Panc1 (cell line): ENCODE measurements at regions not wholly inside any gene's neighbourhood (a gene's known extent, or its start where the extent isn't known, plus 50 kb on each side); places are given as distances from the start of the nearest gene placed in this dataset.

Experiments used
- ATAC-seq: fragments of 200-7000 bp; cut with Tn5 transposase; 2 replicates; pipeline ENCODE4 v1.9.1; 2020; ENCODE audit warnings: mild to moderate bottlenecking, moderate library complexity
- BruUV-seq: library from RNA; stranded (reverse); fragments of 400-500 nt; replicated peaks from 2 replicates; lab custom pipeline; 2021; lab: Mats Ljungman, UMichigan
- CTCF ChIA-PET: fragments of 300-600 bp; sonication (Branson Sonifier 250); formaldehyde crosslinking; loops from one replicate; lab custom pipeline; 2022; ENCODE audit warnings: antibody characterized with exemption; lab: Charles Lee
- POLR2A ChIA-PET: fragments of 300-600 bp; sonication (Branson Sonifier 250); formaldehyde crosslinking; loops from one replicate; lab custom pipeline; 2022; ENCODE audit warnings: antibody characterized with exemption; lab: Charles Lee
- DNase-seq: peaks from one replicate; pipeline ENCODE4 v3.0.0-alpha.2; 2010; ENCODE audit warnings: low read depth, low spot score
- H3K27ac ChIP-seq: 2 replicates; pipeline ENCODE4 v1.5.1; 2011; ENCODE audit warnings: mild to moderate bottlenecking, low read length, inconsistent platforms
- H3K27me3 ChIP-seq: fragments of 200-500 bp; sonication (Bioruptor generic); 2 replicates; pipeline ENCODE4 v1.6.0; 2014; ENCODE audit warnings: low read length, inconsistent platforms; ENCODE audit not compliant: control insufficient read depth, insufficient read depth
- H3K36me3 ChIP-seq: fragments of 200-500 bp; sonication (Bioruptor generic); 2 replicates; pipeline ENCODE4 v1.5.1; 2014; ENCODE audit warnings: inconsistent platforms, mild to moderate bottlenecking, low read length, moderate library complexity; ENCODE audit not compliant: control insufficient read depth, insufficient read depth
- H3K4me1 ChIP-seq: 2 replicates; pipeline ENCODE4 v1.5.1; 2011; ENCODE audit warnings: inconsistent platforms, mild to moderate bottlenecking, low read length, moderate library complexity; ENCODE audit not compliant: control insufficient read depth, insufficient read depth
- H3K4me3 ChIP-seq, 2 experiments: 2 replicates each; pipeline ENCODE4 v1.5.1; 2011 to 2012; ENCODE audit warnings: low read depth in 2 of 2, low read length in 2 of 2, mild to moderate bottlenecking in 2 of 2, inconsistent platforms in 1 of 2, moderate library complexity in 1 of 2
- H3K9me3 ChIP-seq: fragments of 200-500 bp; sonication (Bioruptor generic); 2 replicates; pipeline ENCODE4 v1.5.1; 2014; ENCODE audit warnings: low read depth, mild to moderate bottlenecking, inconsistent platforms, low read length, moderate library complexity; ENCODE audit not compliant: control insufficient read depth, insufficient read depth
- POLR2AphosphoS5 ChIP-seq: IDR thresholded peaks from 2 replicates; pipeline ENCODE4 v1.6.1; 2012; ENCODE audit warnings: mild to moderate bottlenecking, low read depth, low read length, moderate library complexity
- SIN3A ChIP-seq: IDR thresholded peaks from 2 replicates; pipeline ENCODE4 v1.6.1; 2012; ENCODE audit warnings: low read depth, mild to moderate bottlenecking, low read length, moderate library complexity, borderline replicate concordance; ENCODE audit not compliant: insufficient read depth
- TCF7L2 ChIP-seq: IDR thresholded peaks from 2 replicates; pipeline ENCODE4 v1.6.1; 2011; ENCODE audit warnings: mild to moderate bottlenecking, low read depth, low read length, inconsistent platforms
- in situ Hi-C: cut with HindIII; loops from 2 replicates; pipeline ENCODE4 v1.10.0; 2016; ENCODE audit warnings: low sequenced_read_pairs, low pct_unique_long_range_greater_than_20kb
- intact Hi-C: fragments of 100-400 bp; cut with micrococcal nuclease; formaldehyde crosslinking; loops from one replicate; pipeline ENCODE4 v1.10.0; 2022; ENCODE audit not compliant: unreplicated experiment
- TF ChIP-seq, protein P1 (sequence below): fragments of 450-650 bp; IDR thresholded peaks from 2 replicates; pipeline ENCODE4 v1.5.1; 2017; ENCODE audit warnings: mild to moderate bottlenecking
- TF ChIP-seq, protein P2 (sequence below), 2 experiments: IDR thresholded peaks; 2 replicates each; pipeline ENCODE4 v1.6.1; 2011 to 2012; ENCODE audit warnings: low read depth in 2 of 2, control low read depth in 1 of 2, low read length in 1 of 2, mild to moderate bottlenecking in 1 of 2, moderate library complexity in 1 of 2; ENCODE audit not compliant: insufficient read depth in 1 of 2

DNA sequence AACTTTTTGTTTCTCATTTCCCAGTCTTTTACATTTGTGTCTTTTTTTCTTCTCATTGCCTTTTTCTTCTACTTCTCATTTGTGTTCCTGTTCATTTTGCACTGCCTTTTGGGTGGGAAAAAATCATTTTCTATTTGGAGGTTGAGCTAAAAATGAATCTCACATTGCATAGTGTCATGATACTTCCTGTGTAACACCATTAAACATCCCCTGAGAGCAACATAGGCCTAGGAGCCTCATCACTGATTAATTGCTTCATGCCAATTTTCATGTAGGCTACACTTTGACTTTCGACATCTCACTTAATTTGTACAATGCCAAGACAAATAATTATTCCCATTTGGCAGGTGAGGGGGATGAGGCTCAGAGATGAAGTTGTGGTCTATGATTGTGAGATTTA is 279.2 kb downstream of the EDEM1 start:
- no TSS peak for BruUV-seq
- Histone ChIP-seq H3K4me1 (no peaks in the 10 kb centered on the region), H3K4me3 (no peak overlapping the region), H3K27me3 (no peaks in the 10 kb centered on the region), H3K27ac (no peak overlapping the region), H3K36me3 (no peaks in the 10 kb centered on the region), H3K9me3 (no peaks in the 10 kb centered on the region)
- ChIA-PET POLR2A (no interaction called here), CTCF (no interaction called here)
- TF ChIP-seq, protein P1, sequence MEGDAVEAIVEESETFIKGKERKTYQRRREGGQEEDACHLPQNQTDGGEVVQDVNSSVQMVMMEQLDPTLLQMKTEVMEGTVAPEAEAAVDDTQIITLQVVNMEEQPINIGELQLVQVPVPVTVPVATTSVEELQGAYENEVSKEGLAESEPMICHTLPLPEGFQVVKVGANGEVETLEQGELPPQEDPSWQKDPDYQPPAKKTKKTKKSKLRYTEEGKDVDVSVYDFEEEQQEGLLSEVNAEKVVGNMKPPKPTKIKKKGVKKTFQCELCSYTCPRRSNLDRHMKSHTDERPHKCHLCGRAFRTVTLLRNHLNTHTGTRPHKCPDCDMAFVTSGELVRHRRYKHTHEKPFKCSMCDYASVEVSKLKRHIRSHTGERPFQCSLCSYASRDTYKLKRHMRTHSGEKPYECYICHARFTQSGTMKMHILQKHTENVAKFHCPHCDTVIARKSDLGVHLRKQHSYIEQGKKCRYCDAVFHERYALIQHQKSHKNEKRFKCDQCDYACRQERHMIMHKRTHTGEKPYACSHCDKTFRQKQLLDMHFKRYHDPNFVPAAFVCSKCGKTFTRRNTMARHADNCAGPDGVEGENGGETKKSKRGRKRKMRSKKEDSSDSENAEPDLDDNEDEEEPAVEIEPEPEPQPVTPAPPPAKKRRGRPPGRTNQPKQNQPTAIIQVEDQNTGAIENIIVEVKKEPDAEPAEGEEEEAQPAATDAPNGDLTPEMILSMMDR, result no peak
- no peak for TF ChIP-seq TCF7L2
- no peak for DNase-seq
- intact Hi-C loops, result no loop called here
- in situ Hi-C loops, result no loop called here
- ATAC-seq, result no peak

DNA sequence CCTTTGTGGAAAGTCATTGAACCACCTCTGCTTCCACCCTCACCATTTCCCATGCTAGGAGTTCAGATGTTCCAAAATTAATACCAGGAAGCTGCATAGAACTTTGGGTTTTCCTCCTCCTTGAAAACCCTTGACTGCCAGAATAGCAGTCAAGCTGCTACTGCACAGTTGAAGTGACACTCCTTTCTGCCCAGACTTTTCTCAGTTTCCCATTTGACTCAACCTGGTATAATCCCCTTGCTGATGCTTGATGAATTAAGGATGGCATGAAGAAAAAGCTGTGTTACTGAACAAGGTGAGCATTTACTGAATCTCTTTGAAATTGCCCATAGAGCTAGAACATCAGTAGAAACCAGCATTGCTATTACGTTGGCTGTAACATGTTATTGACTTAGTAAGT is 286.0 kb downstream of the EDEM1 start:
- BruUV-seq, result no TSS peak
- no peak overlapping the region for H3K4me3 ChIP-seq
- no peak overlapping the region for H3K27ac ChIP-seq
- TF ChIP-seq TCF7L2 (no peak), SIN3A (no peak), POLR2AphosphoS5 (no peak)
- TF ChIP-seq, protein P2, sequence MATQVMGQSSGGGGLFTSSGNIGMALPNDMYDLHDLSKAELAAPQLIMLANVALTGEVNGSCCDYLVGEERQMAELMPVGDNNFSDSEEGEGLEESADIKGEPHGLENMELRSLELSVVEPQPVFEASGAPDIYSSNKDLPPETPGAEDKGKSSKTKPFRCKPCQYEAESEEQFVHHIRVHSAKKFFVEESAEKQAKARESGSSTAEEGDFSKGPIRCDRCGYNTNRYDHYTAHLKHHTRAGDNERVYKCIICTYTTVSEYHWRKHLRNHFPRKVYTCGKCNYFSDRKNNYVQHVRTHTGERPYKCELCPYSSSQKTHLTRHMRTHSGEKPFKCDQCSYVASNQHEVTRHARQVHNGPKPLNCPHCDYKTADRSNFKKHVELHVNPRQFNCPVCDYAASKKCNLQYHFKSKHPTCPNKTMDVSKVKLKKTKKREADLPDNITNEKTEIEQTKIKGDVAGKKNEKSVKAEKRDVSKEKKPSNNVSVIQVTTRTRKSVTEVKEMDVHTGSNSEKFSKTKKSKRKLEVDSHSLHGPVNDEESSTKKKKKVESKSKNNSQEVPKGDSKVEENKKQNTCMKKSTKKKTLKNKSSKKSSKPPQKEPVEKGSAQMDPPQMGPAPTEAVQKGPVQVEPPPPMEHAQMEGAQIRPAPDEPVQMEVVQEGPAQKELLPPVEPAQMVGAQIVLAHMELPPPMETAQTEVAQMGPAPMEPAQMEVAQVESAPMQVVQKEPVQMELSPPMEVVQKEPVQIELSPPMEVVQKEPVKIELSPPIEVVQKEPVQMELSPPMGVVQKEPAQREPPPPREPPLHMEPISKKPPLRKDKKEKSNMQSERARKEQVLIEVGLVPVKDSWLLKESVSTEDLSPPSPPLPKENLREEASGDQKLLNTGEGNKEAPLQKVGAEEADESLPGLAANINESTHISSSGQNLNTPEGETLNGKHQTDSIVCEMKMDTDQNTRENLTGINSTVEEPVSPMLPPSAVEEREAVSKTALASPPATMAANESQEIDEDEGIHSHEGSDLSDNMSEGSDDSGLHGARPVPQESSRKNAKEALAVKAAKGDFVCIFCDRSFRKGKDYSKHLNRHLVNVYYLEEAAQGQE (IDR thresholded peaks at IDR 0.05; ENCODE audit: insufficient read depth in 1 of 2, low read depth in 2 of 2, low read length in 1 of 2), result no peak
- TF ChIP-seq, protein P1, result no peak
- no peaks in the 10 kb centered on the region for H3K4me1 ChIP-seq
- no peaks in the 10 kb centered on the region for H3K27me3 ChIP-seq
- ChIA-PET POLR2A (no interaction called here), CTCF (no interaction called here)
- in situ Hi-C loops (no loop called here), intact Hi-C loops (no loop called here)
- no peaks in the 10 kb centered on the region for H3K36me3 ChIP-seq
- H3K9me3 ChIP-seq, result no peaks in the 10 kb centered on the region
- ATAC-seq (no peak), DNase-seq (no peak)

DNA sequence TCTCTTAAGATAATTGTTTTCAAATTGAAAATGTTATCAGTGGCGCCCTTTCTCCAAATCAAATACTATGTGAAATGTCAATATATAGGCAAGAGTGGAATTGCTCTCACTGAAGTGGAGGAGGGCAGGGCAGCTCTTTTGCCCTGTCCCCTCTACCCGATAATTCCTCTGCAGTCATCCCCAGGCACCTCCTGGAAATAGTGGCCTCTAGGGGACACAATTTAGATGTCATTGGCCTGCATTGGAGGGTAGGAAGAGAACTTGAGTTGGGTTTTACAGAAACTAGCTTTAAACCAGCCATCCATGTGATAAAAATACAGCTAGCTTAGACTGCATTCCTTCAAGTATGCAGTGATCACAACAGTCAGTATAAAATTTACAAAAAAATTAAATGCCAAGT is 288.9 kb downstream of the EDEM1 start:
- no peak for ATAC-seq
- Histone ChIP-seq H3K27me3 (no peaks in the 10 kb centered on the region), H3K4me1 (no peaks in the 10 kb centered on the region), H3K4me3 (no peak overlapping the region), H3K9me3 (no peaks in the 10 kb centered on the region), H3K36me3 (no peaks in the 10 kb centered on the region), H3K27ac (no peak overlapping the region)
- POLR2A ChIA-PET, result no interaction called here
- DNase-seq, result no peak
- BruUV-seq, result no TSS peak
- TF ChIP-seq, protein P1, result no peak; the same call in 1 of the 2 replicates
- TF ChIP-seq TCF7L2, result no peak
- no peak for TF ChIP-seq SIN3A
- TF ChIP-seq, protein P2 (IDR thresholded peaks at IDR 0.05; ENCODE audit: insufficient read depth in 1 of 2, low read depth in 2 of 2, low read length in 1 of 2), result no peak
- TF ChIP-seq POLR2AphosphoS5, result no peak
- CTCF ChIA-PET, result no interaction called here
- intact Hi-C loops (no loop called here), in situ Hi-C loops (no loop called here)
